ENCODE measurements at regions not wholly inside any gene's neighbourhood (a gene's known extent, or its start where the extent isn't known, plus 50 kb on each side); places are given as distances from the start of the nearest gene placed in this dataset.

- TF ChIP-seq POLR2A (IDR thresholded peaks at IDR 0.05) (no peak), CTCF (IDR thresholded peaks at IDR 0.05) (no peak)
These were observed 194.3 kb upstream of the MBL2 start for GRCh38 chr10:52966904-52967303.

Measured in esophagus squamous epithelium (tissue), 4 donors.